ENCODE measurements at regions not wholly inside any gene's neighbourhood (a gene's known extent, or its start where the extent isn't known, plus 50 kb on each side); places are given as distances from the start of the nearest gene placed in this dataset.

GRCh38 chr12:127268213-127268612 is 998.8 kb upstream of the TMEM132C start:
- DNase-seq = no peak

- DNase-seq = no peak
Measured at GRCh38 chr12:127268706-127269425, 998.1 kb upstream of the TMEM132C start.

- DNase-seq = no peak
Measured at GRCh38 chr12:127270193-127270592, 996.8 kb upstream of the TMEM132C start.

GRCh38 chr12:127271776-127272175 is 995.2 kb upstream of the TMEM132C start:
- no peak for DNase-seq

- no peak for DNase-seq
Measured at GRCh38 chr12:127272864-127273263, 994.1 kb upstream of the TMEM132C start.

- DNase-seq = no peak
Measured at GRCh38 chr12:127273626-127274025, 993.3 kb upstream of the TMEM132C start.

- no peak for DNase-seq
Measured at GRCh38 chr12:127275416-127275815, 991.6 kb upstream of the TMEM132C start.

GRCh38 chr12:127277882-127278281 is 989.1 kb upstream of the TMEM132C start:
- DNase-seq = no peak

GRCh38 chr12:127278351-127278750 is 988.6 kb upstream of the TMEM132C start:
- DNase-seq = no peak

- DNase-seq = no peak
Measured at GRCh38 chr12:127280393-127281275, 986.3 kb upstream of the TMEM132C start.

- no peak for DNase-seq
Measured at GRCh38 chr12:127282786-127283565, 984.0 kb upstream of the TMEM132C start.

GRCh38 chr12:127284021-127284420 is 982.9 kb upstream of the TMEM132C start:
- DNase-seq = no peak

- DNase-seq = no peak
Measured at GRCh38 chr12:127284870-127285431, 982.0 kb upstream of the TMEM132C start.

- DNase-seq = no peak
Measured at GRCh38 chr12:127286281-127286680, 980.7 kb upstream of the TMEM132C start.

GRCh38 chr12:127287256-127287655 is 979.7 kb upstream of the TMEM132C start:
- no peak for DNase-seq

GRCh38 chr12:127290251-127290650 is 976.7 kb upstream of the TMEM132C start:
- no peak for DNase-seq

- DNase-seq = no peak
Measured at GRCh38 chr12:127292736-127293135, 974.2 kb upstream of the TMEM132C start.

GRCh38 chr12:127293507-127294310 is 973.3 kb upstream of the TMEM132C start:
- DNase-seq = no peak

GRCh38 chr12:127294651-127295210 is 972.2 kb upstream of the TMEM132C start:
- no peak for DNase-seq

GRCh38 chr12:127295630-127296029 is 971.3 kb upstream of the TMEM132C start:
- DNase-seq = no peak

- no peak for DNase-seq
Measured at GRCh38 chr12:127296591-127296990, 970.4 kb upstream of the TMEM132C start.

GRCh38 chr12:127297327-127297726 is 969.6 kb upstream of the TMEM132C start:
- DNase-seq = no peak
